ENCODE measurements at regions not wholly inside any gene's neighbourhood (a gene's known extent, or its start where the extent isn't known, plus 50 kb on each side); places are given as distances from the start of the nearest gene placed in this dataset.

DNA sequence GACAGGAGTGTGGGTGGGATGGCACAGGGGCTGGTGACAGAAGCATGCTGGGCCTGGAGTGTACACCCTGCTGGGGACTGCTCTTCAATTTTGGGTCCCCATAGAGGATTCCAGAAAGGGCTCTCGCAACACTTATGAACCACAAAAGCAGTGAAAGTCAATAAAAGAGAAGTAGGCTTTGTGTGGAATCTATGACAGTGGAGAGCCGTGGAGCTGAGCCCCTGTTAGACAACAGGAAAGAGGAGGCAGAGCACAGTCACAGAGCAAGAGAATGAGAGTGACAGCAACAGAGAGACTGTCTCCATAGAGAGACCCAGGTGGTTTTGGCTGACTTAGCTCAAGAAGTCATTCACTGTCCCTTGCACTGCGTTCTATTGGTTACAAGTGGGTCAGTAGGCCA, 135.1 kb upstream of the ATP6AP2 start:
- no peak for TF ChIP-seq CTCF (IDR thresholded peaks at IDR 0.05)
- no peak for TF ChIP-seq EZH2 (IDR thresholded peaks at IDR 0.05; ENCODE audit: borderline replicate concordance, insufficient read depth, low read depth, low read length, poor library complexity, severe bottlenecking)
